HG02623 (cell line): ENCODE measurements at regions not wholly inside any gene's neighbourhood (a gene's known extent, or its start where the extent isn't known, plus 50 kb on each side); places are given as distances from the start of the nearest gene placed in this dataset.
"Not testable (repeated sequence)": the region's sequence is repeated elsewhere in the genome, so short reads cannot be mapped to it uniquely, and the experiment has no call there.

ENCODE experiments used
- ATAC-seq: cut with Tn5 transposase; IDR thresholded peaks from one replicate; pipeline ENCODE4 v1.9.1; 2021; ENCODE audit warnings: moderate library complexity; ENCODE audit not compliant: unreplicated experiment

GRCh38 chr6:23823421-23823820, 302.6 kb upstream of the NRSN1 start:
- ATAC-seq, result no peak

GRCh38 chr6:23826572-23826971, 299.4 kb upstream of the NRSN1 start:
- no peak for ATAC-seq

- ATAC-seq, result no peak
Observed at GRCh38 chr6:23828861-23829260, 297.2 kb upstream of the NRSN1 start.

GRCh38 chr6:23841116-23841515, 284.9 kb upstream of the NRSN1 start:
- no peak for ATAC-seq

- ATAC-seq, result no peak
Observed at GRCh38 chr6:23842760-23843159, 283.3 kb upstream of the NRSN1 start.

- ATAC-seq, result no peak
Observed at GRCh38 chr6:23851522-23851921, 274.5 kb upstream of the NRSN1 start.

- ATAC-seq, result not testable (repeated sequence)
Observed at GRCh38 chr6:23853566-23854133, 272.4 kb upstream of the NRSN1 start.

GRCh38 chr6:23854154-23854553, 271.9 kb upstream of the NRSN1 start:
- ATAC-seq, result not testable (repeated sequence)

GRCh38 chr6:23855497-23856116, 270.4 kb upstream of the NRSN1 start:
- no peak for ATAC-seq

- ATAC-seq, result no peak
Observed at GRCh38 chr6:23870496-23870895, 255.5 kb upstream of the NRSN1 start.

- ATAC-seq, result no peak
Observed at GRCh38 chr6:23873161-23873560, 252.9 kb upstream of the NRSN1 start.

GRCh38 chr6:23875006-23875405, 251.0 kb upstream of the NRSN1 start:
- no peak for ATAC-seq

- no peak for ATAC-seq
Observed at GRCh38 chr6:23879816-23880215, 246.2 kb upstream of the NRSN1 start.

- ATAC-seq, result no peak
Observed at GRCh38 chr6:23890543-23891227, 235.3 kb upstream of the NRSN1 start.

- ATAC-seq, result no peak
Observed at GRCh38 chr6:23905133-23905815, 220.7 kb upstream of the NRSN1 start.

- no peak for ATAC-seq
Observed at GRCh38 chr6:23910420-23910819, 215.6 kb upstream of the NRSN1 start.

- ATAC-seq, result no peak
Observed at GRCh38 chr6:23927935-23928334, 198.1 kb upstream of the NRSN1 start.

- no peak for ATAC-seq
Observed at GRCh38 chr6:23929201-23929600, 196.8 kb upstream of the NRSN1 start.

- no peak for ATAC-seq
Observed at GRCh38 chr6:23940466-23940865, 185.5 kb upstream of the NRSN1 start.

- no peak for ATAC-seq
Observed at GRCh38 chr6:23951691-23952090, 174.3 kb upstream of the NRSN1 start.

GRCh38 chr6:23952245-23952644, 173.8 kb upstream of the NRSN1 start:
- ATAC-seq, result no peak

GRCh38 chr6:23953976-23954375, 172.0 kb upstream of the NRSN1 start:
- no peak for ATAC-seq
